PC-3 (cell line): ENCODE measurements at regions not wholly inside any gene's neighbourhood (a gene's known extent, or its start where the extent isn't known, plus 50 kb on each side); places are given as distances from the start of the nearest gene placed in this dataset.

Experiments used
- ATAC-seq: fragments of 200-7000 bp; cut with Tn5 transposase; 2 replicates; pipeline ENCODE4 v1.9.1; 2020; ENCODE audit warnings: mild to moderate bottlenecking, moderate library complexity
- BruUV-seq: library from RNA; stranded (reverse); fragments of 400-500 nt; replicated peaks from 2 replicates; lab custom pipeline; 2021; lab: Mats Ljungman, UMichigan
- CTCF ChIA-PET: fragments of 300-600 bp; sonication (Branson Sonifier 250); formaldehyde crosslinking; loops from one replicate; lab custom pipeline; 2022; ENCODE audit warnings: antibody characterized with exemption; lab: Charles Lee
- POLR2A ChIA-PET: fragments of 300-600 bp; sonication (Branson Sonifier 250); formaldehyde crosslinking; loops from one replicate; lab custom pipeline; 2022; ENCODE audit warnings: antibody characterized with exemption; ENCODE audit not compliant: unreplicated experiment; lab: Charles Lee
- DNase-seq: peaks from one replicate; pipeline ENCODE4 v3.0.0-alpha.2; 2015
- H2AFZ ChIP-seq: fragments of 300-600 bp; sonication (generic); 2 replicates; pipeline ENCODE4 v1.6.0; 2016; ENCODE audit warnings: antibody characterized with exemption, low read length
- H3F3A ChIP-seq: fragments of 300-600 bp; sonication (generic); one replicate; pipeline ENCODE4 v1.6.0; 2017; ENCODE audit warnings: antibody characterized with exemption, low read length, control low read depth, mild to moderate bottlenecking; ENCODE audit not compliant: unreplicated experiment
- H3K27ac ChIP-seq: fragments of 300-600 bp; sonication (generic); 2 replicates; pipeline ENCODE4 v1.5.1; 2016; ENCODE audit warnings: mild to moderate bottlenecking, low read length
- H3K27me3 ChIP-seq: fragments of 300-600 bp; sonication (generic); 2 replicates; pipeline ENCODE4 v1.6.1; 2016; ENCODE audit warnings: low read length, mixed read lengths
- H3K36me3 ChIP-seq: fragments of 300-600 bp; sonication (generic); 2 replicates; pipeline ENCODE4 v1.6.1; 2016; ENCODE audit warnings: low read depth, mixed run types, low read length, mixed read lengths
- H3K4me1 ChIP-seq: fragments of 300-600 bp; sonication (generic); 2 replicates; pipeline ENCODE4 v1.5.1; 2016; ENCODE audit warnings: low read length; ENCODE audit not compliant: insufficient read depth
- H3K4me2 ChIP-seq: fragments of 300-600 bp; sonication (generic); 2 replicates; pipeline ENCODE4 v1.6.0; 2016; ENCODE audit warnings: low read length
- H3K4me3 ChIP-seq: fragments of 300-600 bp; sonication (generic); 2 replicates; pipeline ENCODE4 v1.5.1; 2016; ENCODE audit warnings: mild to moderate bottlenecking, low read length, mixed read lengths
- H3K79me2 ChIP-seq: fragments of 300-600 bp; sonication (generic); 2 replicates; pipeline ENCODE4 v1.6.1; 2017; ENCODE audit warnings: low read length, mixed read lengths
- H3K9ac ChIP-seq: fragments of 300-600 bp; sonication (generic); 2 replicates; pipeline ENCODE4 v1.6.0; 2016; ENCODE audit warnings: mild to moderate bottlenecking, low read length
- H3K9me2 ChIP-seq: fragments of 300-600 bp; sonication (generic); replicated peaks from 2 replicates; pipeline ENCODE4 v1.6.1; 2016; ENCODE audit warnings: mixed run types, low read length, mixed read lengths
- H3K9me3 ChIP-seq: fragments of 300-600 bp; sonication (generic); 2 replicates; pipeline ENCODE4 v1.6.1; 2016; ENCODE audit warnings: low read length, mixed read lengths
- H4K20me1 ChIP-seq: fragments of 300-600 bp; sonication (generic); 2 replicates; pipeline ENCODE4 v1.6.1; 2016; ENCODE audit warnings: low read length, mixed read lengths
- EZH2 ChIP-seq: fragments of 300-600 bp; sonication (generic); IDR thresholded peaks from one replicate; pipeline ENCODE4 v1.6.1; 2017; ENCODE audit warnings: antibody characterized with exemption, mild to moderate bottlenecking, low read length; ENCODE audit not compliant: unreplicated experiment
- EZH2phosphoT487 ChIP-seq: fragments of 300-600 bp; sonication (generic); IDR thresholded peaks from 2 replicates; pipeline ENCODE4 v1.6.1; 2018; ENCODE audit warnings: mild to moderate bottlenecking, antibody characterized with exemption, low read length, borderline replicate concordance
- intact Hi-C: fragments of 100-400 bp; cut with micrococcal nuclease; formaldehyde crosslinking; loops from 2 replicates; pipeline ENCODE4 v1.9.0; 2023
- TF ChIP-seq, protein P1 (sequence below): fragments of 300-600 bp; sonication (generic); conservative IDR thresholded peaks from 2 replicates; pipeline ENCODE4 v1.5.1; 2017; ENCODE audit warnings: antibody characterized with exemption, low read depth, mild to moderate bottlenecking, low read length

DNA sequence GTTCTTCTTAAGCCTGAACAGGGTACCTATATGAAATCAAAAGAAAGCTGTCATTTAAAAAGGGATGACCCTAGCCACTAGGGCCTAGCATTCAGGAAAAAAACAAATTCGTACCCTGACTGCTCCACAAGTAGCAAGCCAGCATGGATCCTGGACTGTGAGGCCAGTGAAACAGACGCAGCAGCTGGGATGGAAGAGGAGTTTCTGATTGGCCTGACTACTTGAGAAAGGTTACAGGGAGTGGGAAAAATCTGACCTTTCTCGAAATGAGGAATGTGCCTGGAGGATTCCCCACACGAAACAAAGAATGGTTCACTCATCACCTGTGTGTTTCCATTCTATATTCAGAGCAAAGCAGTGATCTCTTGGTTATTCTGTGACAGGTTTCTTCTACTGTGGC lies 87.6 kb upstream of the JADE1 start:
- Histone ChIP-seq H3K4me2 (no peak overlapping the region), H3K79me2 (no peaks in the 10 kb centered on the region), H2AFZ (no peak overlapping the region), H3K4me3 (no peak overlapping the region), H3K9me3 (no peaks in the 10 kb centered on the region), H4K20me1 (no peaks in the 10 kb centered on the region), H3K27me3 (no peaks in the 10 kb centered on the region), H3K9me2 (no peaks in the 10 kb centered on the region), H3K27ac (no peak overlapping the region), H3F3A (no peaks in the 10 kb centered on the region), H3K36me3 (no peaks in the 10 kb centered on the region), H3K4me1 (no peaks in the 10 kb centered on the region), H3K9ac (no peak overlapping the region)
- DNase-seq (no peak), ATAC-seq (no peak)
- TF ChIP-seq EZH2phosphoT487: no peak
- TF ChIP-seq EZH2: no peak
- TF ChIP-seq, protein P1, sequence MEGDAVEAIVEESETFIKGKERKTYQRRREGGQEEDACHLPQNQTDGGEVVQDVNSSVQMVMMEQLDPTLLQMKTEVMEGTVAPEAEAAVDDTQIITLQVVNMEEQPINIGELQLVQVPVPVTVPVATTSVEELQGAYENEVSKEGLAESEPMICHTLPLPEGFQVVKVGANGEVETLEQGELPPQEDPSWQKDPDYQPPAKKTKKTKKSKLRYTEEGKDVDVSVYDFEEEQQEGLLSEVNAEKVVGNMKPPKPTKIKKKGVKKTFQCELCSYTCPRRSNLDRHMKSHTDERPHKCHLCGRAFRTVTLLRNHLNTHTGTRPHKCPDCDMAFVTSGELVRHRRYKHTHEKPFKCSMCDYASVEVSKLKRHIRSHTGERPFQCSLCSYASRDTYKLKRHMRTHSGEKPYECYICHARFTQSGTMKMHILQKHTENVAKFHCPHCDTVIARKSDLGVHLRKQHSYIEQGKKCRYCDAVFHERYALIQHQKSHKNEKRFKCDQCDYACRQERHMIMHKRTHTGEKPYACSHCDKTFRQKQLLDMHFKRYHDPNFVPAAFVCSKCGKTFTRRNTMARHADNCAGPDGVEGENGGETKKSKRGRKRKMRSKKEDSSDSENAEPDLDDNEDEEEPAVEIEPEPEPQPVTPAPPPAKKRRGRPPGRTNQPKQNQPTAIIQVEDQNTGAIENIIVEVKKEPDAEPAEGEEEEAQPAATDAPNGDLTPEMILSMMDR: no peak
- no TSS peak for BruUV-seq
- ChIA-PET POLR2A (no interaction called here), CTCF (no interaction called here)
- intact Hi-C loops: no loop called here

- no TSS peak for BruUV-seq
- ATAC-seq (no peak), DNase-seq (no peak)
- H3K4me3 ChIP-seq: no peak overlapping the region
- H3K9me3 ChIP-seq: no peaks in the 10 kb centered on the region
- no peak overlapping the region for H2AFZ ChIP-seq
- CTCF ChIA-PET: no interaction called here
- H3K27ac ChIP-seq: no peak overlapping the region
- intact Hi-C loops: no loop called here
- POLR2A ChIA-PET: no interaction called here
- no peaks in the 10 kb centered on the region for H3F3A ChIP-seq
- no peaks in the 10 kb centered on the region for H3K4me1 ChIP-seq
- no peaks in the 10 kb centered on the region for H3K36me3 ChIP-seq
- no peaks in the 10 kb centered on the region for H3K9me2 ChIP-seq
- TF ChIP-seq, protein P1: no peak
- TF ChIP-seq EZH2 (no peak), EZH2phosphoT487 (no peak)
- H3K27me3 ChIP-seq: no peaks in the 10 kb centered on the region
- no peak overlapping the region for H3K4me2 ChIP-seq
- no peaks in the 10 kb centered on the region for H3K79me2 ChIP-seq
- H3K9ac ChIP-seq: no peak overlapping the region
- no peaks in the 10 kb centered on the region for H4K20me1 ChIP-seq
These were observed 89.2 kb upstream of the JADE1 start for GRCh38 chr4:128720270-128720669.

GRCh38 chr4:128718768-128719167 lies 90.7 kb upstream of the JADE1 start:
- CTCF ChIA-PET: no interaction called here
- no TSS peak for BruUV-seq
- no peak for ATAC-seq

More at GRCh38 chr4:128718768-128719167, 90.7 kb upstream of the JADE1 start:
- H3K9me3 ChIP-seq: no peaks in the 10 kb centered on the region
- H3K4me2 ChIP-seq: no peak overlapping the region
- TF ChIP-seq, protein P1: no peak
- TF ChIP-seq EZH2phosphoT487: no peak
- no peak for TF ChIP-seq EZH2
- H3K9me2 ChIP-seq: no peaks in the 10 kb centered on the region
- H3K27me3 ChIP-seq: no peaks in the 10 kb centered on the region
- intact Hi-C loops: no loop called here
- no peaks in the 10 kb centered on the region for H3K36me3 ChIP-seq
- H3K27ac ChIP-seq: no peak overlapping the region
- no peaks in the 10 kb centered on the region for H3F3A ChIP-seq
- no peaks in the 10 kb centered on the region for H4K20me1 ChIP-seq
- no peak overlapping the region for H2AFZ ChIP-seq
- no peaks in the 10 kb centered on the region for H3K4me1 ChIP-seq
- no peak overlapping the region for H3K9ac ChIP-seq
- POLR2A ChIA-PET: no interaction called here
- H3K4me3 ChIP-seq: no peak overlapping the region
- peak; percentile 5 for DNase-seq
- H3K79me2 ChIP-seq: no peaks in the 10 kb centered on the region
